ENCODE measurements at regions not wholly inside any gene's neighbourhood (a gene's known extent, or its start where the extent isn't known, plus 50 kb on each side); places are given as distances from the start of the nearest gene placed in this dataset.

DNA sequence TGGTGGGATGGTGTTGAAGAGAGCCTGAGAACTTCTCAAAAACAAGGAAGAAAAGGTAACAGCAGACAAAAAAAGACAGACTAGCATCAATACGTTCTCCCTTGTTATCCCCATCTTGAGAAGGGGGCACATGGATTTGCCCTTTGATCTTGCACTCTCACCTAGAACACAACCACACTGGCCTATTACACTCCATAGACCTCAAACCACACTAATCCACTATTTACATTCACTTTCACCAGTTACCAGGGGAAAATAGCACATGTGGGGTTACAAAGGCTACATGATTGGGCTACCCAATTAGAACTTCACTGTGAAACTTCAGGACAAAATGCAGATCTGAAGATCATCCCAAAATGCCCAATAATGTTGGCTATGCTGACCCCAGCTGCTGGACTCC is 72.6 kb upstream of the SELENOP start:
- TF ChIP-seq, protein P1, sequence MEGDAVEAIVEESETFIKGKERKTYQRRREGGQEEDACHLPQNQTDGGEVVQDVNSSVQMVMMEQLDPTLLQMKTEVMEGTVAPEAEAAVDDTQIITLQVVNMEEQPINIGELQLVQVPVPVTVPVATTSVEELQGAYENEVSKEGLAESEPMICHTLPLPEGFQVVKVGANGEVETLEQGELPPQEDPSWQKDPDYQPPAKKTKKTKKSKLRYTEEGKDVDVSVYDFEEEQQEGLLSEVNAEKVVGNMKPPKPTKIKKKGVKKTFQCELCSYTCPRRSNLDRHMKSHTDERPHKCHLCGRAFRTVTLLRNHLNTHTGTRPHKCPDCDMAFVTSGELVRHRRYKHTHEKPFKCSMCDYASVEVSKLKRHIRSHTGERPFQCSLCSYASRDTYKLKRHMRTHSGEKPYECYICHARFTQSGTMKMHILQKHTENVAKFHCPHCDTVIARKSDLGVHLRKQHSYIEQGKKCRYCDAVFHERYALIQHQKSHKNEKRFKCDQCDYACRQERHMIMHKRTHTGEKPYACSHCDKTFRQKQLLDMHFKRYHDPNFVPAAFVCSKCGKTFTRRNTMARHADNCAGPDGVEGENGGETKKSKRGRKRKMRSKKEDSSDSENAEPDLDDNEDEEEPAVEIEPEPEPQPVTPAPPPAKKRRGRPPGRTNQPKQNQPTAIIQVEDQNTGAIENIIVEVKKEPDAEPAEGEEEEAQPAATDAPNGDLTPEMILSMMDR (IDR thresholded peaks at IDR 0.05): no peak
- no peak for TF ChIP-seq POLR2A (IDR thresholded peaks at IDR 0.05)

All from uterus (tissue), 2 donors.